Stimulated activated naive CD8-positive, alpha-beta T cell treated with anti-CD3 and anti-CD28 coated beads, Interleukin-15, Interleukin-2, amounts not matched to agents 100 U/mL and 50 U/mL, for 24 hours (primary cell): ENCODE measurements at regions not wholly inside any gene's neighbourhood (a gene's known extent, or its start where the extent isn't known, plus 50 kb on each side); places are given as distances from the start of the nearest gene placed in this dataset.

Experiments
- ATAC-seq: fragments of 150-1000 bp; cut with Tn5 transposase; one replicate; pipeline ENCODE4 v1.10.0; 2021
- DNase-seq: peaks from one replicate; pipeline ENCODE4 v3.0.0; 2021

DNA sequence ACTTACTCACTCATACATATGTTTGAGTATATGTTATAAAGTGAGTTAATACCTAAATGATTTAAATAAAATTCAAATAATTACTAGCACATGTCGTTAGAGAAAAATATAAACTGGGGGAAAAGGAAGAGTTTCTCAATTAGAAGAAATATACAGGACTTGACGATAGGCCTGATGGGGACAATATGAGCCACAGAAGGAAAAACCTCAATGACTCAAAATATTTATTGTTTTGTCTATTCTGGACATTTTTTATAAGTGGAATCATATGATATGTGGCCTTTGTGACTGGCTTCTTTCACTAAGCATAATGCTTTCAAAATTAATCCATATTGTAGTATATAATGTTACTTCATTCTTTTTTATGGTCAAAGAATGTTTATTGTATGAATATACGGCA lies 339.2 kb upstream of the PMFBP1 start:
- ATAC-seq (no peak), DNase-seq (no peak)

DNA sequence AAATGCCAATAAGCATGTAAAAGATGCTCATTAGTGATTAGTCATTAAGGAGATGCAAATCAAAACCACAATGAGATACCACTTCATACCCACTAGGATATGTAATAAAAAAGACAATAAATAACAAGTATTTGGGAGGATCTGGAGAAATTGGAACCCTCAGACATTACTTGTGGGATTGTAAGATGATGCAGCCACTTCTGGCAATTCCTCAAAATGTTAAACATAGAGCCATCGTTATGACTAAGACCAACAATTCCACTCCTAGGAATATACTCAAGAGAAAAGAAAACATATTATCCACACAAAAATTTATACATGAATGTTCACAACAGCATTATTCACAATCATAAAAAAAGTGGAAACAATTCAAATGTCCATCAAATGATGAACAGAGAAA lies 336.2 kb upstream of the PMFBP1 start:
- DNase-seq, result no peak
- ATAC-seq, result no peak

DNA sequence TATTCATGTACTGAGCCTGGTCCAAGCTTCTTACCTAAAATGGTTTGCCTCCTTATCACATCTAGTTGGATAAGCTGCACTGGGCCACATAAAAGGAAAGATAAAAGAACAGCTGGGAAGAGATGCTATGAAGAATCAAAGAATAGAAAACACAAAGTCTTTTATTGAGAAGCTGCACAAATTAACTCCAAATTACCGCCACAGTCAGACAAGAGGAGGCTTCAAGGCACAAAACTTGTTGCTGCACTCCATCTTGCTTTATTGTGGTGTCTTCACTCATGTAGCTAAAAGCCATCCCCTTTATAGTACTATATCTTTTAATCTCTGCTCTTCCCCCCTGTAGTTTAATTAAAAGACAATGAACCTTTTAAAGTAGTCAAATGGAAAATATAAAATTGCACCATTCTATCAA lies 330.6 kb upstream of the PMFBP1 start:
- DNase-seq, result no peak
- no peak for ATAC-seq

DNA sequence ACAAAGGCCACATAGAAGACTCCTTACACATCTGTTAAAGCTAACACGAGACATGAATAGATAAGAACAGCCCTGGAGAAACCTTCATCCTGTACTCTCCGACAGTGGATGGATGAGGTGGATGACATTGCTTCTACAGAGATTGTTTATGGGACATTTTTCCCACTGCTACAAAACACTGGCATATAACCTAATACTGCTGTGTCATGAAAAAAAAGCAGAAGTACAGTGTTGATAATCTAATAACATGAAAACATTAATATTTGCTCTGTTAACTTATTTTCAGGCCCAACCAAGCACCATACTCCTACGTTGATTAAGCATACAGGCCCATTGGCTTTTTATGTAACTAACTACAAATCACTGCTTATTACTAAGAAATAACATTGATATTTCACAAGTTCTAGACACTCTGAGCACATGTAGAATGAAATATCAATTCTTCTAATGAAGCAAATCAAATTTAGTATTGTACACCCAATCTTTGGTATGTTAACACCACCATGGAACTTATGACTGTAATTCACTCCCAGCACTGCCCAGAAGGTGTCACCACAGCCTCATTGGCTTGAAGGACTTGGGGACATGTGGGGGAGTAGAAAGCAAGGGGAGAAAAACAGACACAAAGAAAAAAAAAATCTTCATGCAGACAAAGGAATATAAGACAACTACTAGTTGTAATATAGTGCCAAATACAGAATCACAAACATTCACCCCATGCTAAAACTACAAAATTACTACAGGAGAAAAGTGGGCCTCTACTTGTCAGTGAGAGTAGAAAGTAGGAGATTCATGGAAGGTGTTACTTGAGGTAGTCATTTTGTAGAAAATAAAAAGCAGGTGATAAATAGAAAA lies 330.0 kb upstream of the PMFBP1 start:
- ATAC-seq (peak; percentile 78), DNase-seq (peak; percentile 50)

DNA sequence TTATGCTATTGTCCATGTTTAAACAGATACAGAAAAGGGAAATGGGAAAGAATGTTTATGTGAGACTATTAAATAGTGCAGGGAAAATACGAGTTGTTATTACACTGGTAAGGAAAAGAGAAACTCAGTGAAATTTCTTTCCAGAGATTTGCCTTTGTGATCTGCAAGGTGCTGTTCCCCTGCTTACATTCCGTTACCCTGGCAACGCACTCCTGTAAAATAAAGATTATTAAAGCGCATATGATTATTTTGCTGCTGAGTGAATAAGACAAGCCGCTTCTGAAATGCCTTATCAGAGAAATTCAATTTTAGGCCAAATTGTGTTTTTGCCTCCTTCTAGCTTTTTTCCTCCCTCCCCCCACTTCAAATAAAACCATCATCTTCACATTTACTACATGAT lies 328.6 kb upstream of the PMFBP1 start:
- DNase-seq (no peak), ATAC-seq (no peak)

DNA sequence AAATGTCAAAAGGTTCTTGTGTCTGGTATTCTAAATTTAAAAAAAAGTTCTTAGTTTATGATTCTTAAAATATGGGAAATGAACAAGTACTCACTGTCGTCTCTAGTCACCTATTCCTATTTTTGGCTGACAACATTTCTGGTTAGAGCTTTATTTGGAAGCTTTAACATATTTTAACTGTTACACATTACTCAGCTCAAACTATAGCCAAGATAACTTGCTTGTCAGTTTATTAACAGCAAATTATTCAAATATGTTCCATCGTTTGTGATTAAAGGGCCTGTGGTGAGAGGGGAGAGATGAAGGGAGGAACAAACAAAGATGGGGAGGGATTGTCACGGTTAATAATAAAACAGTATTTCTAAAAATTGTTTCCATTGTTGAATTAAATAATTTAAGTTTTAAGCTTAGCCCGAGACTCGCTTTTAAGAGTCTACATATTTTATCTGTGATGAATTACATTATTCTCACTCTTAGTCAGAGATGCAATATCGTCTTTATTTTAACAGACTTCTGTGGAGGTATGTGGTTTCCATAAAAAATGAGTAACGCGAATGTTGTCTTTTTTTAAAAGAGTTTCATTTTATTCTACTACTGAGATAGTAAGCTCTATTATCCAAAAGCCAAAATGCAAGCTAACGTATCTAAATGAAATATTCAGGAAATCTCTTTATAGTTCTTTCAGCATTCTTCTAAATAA lies 321.9 kb upstream of the PMFBP1 start:
- no peak for ATAC-seq

DNA sequence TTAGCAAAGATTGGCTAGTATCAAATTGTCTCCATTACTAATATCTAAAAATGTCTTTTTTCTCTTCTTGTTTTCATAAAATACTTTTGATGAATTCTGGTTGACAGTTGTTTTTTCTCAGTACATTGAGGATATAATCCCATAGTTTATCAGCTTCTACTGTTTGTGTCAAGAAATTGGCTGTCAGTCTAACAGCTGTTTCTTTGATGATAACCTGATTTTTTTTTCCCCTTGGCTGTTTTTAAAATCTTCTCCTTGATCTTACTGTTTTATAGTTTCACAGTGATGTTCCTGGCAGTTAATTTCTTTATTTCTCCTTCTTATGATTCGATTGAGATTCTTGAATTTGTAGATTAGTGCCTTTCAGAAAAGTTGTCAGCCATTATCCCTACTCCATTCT lies 315.3 kb upstream of the PMFBP1 start:
- DNase-seq (no peak), ATAC-seq (no peak)

More for the DNA sequence above, 321.9 kb upstream of the PMFBP1 start:
- no peak for DNase-seq

DNA sequence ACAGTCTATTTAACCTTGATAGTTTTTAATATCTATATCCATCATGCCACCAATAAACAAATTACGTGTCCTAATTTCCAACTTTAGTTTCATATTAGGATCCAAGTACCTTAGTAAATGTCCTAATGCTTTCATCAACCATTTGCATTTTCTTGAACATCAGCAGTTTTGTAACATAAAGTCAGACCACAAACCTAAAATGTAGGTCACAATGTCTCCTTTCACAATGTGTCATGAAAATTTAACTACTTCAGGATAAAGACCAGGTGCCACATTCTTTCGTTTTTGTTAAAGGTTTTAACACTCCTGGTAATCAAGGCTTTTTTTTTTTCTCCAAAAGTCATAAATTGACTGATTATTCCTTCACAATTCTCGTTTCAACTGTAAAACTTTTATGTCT lies 310.7 kb upstream of the PMFBP1 start:
- no peak for DNase-seq
- ATAC-seq, result no peak

DNA sequence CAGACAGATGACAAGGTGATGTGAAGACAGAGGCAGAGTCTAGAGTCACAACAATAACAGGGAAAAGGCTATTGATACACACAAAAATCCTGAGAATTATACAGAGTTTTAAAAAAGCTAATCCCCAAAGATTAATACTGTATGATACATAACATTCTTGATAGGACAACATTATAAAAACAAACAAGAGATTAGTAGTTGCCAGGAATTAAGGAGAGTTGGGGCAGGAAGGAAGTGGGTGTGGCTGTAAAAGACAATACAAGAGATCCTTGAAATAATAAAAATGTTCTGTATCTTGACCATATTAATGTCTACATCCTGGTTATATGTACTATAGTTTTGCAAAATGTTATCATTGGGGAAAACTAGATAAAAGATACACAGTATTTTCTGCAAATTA lies 309.5 kb upstream of the PMFBP1 start:
- DNase-seq, result no peak
- no peak for ATAC-seq

DNA sequence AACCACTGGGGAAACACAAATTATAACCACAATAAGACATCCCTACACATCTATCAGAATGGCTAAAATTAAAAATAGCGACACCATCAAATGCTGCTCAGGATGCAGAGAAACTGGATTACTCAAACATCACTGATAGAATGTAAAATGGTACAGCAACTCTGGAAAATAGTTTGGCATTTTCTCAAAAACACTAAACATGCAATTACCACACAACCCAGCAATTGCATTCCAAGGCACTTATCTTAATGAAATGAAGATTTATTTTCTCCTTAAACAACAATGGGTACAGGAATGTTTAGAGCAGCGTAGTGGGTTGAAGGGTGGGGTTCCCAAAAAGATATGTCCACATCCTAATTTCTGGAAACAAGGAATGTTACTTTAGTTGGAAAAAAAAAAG lies 309.0 kb upstream of the PMFBP1 start:
- ATAC-seq (no peak), DNase-seq (no peak)

DNA sequence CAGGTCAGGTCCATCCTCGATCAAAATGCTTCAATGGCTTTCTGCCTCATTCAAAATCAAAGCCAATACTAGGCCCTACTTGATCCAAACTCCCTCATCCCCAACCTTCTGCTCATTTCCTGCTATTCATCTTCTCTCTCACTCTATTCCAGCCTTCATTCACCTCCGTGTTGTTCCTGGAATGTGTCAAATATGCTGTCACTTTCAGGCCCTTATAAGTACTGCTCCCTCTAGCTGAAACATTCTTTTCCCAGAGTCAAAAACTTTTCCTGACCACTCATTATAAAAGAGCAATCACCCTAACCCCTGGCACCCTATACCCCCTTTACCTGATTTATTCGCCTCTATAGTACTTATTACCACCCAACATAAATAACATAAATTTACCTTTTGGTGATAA lies 303.7 kb upstream of the PMFBP1 start:
- no peak for ATAC-seq

DNA sequence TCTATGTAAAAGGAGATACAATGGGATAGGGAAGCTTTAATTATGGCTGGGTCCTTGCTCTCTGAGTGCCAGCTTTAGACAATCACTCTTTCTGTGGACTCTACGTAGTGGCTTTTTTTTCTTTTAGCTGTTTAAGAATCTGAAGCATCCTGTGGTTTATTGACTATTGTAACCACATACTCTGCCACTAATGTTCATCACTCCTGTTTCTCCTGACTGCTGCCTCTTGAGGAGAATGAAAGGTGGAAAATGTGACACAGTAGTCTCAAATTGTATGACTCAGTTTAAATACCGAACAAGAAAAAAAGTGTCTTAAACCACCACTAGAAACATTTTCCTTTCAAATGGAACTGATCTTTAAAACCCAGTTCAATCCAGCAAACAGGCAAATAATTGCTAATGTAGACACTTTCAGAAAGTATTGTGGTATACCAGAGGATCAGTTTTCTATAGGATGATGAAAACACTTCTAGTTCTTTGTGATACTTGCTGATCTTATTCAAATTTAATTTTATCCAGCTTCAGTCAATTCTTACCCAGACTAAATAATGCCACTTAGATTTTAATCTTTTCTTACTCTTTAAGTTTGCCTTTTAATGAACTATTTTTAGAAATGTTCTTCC lies 302.7 kb upstream of the PMFBP1 start:
- ATAC-seq (peak; percentile 96), DNase-seq (no peak)

More for the DNA sequence above, 303.7 kb upstream of the PMFBP1 start:
- no peak for DNase-seq

DNA sequence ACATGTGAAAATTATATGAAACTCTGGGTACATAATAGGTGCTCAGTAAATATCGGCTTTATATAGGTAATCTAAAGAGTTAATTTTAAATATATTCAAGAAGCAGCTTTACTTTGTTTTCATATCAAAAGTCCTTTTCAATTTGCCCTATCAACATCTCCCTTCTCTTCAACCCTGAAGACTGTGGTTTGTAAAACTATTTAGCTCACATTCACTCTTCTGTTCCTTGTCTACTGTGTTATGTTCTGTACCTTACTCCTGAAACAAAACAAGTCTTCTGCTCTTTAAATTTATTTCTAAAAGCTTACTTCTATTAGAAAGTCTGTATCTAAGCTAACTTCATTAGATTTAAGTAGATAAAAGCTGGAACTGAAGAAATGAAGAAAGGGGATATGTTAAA lies 301.7 kb upstream of the PMFBP1 start:
- ATAC-seq, result no peak

DNA sequence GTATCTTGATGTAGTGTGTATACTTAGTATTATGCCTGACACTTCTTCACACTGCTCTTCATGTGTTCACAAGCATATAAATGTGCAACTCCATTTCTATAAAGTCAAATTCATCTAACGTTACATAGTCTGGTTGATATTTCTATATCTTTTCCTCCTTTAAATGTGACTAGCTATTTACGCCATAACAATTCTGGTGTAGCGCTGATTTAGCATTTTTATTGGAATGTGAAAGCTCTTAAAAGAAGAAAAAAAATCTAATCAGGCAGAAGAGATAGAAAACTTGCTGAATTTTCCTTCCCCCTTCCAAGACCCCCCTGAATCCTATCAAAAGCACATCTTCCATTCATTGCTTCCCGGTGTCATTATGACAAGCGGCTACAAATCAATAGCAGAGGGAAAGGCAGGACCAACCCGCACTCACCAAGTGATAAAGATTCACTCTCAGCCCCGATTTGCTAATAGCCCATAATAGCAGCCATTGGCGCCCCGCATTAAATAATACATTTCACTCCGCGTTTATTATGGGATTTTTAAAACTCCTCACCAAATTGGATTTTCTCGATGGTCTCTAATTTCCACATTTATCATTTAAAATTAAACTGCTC lies 299.5 kb upstream of the PMFBP1 start:
- DNase-seq (no peak), ATAC-seq (no peak)

More for the DNA sequence above, 301.7 kb upstream of the PMFBP1 start:
- no peak for DNase-seq

DNA sequence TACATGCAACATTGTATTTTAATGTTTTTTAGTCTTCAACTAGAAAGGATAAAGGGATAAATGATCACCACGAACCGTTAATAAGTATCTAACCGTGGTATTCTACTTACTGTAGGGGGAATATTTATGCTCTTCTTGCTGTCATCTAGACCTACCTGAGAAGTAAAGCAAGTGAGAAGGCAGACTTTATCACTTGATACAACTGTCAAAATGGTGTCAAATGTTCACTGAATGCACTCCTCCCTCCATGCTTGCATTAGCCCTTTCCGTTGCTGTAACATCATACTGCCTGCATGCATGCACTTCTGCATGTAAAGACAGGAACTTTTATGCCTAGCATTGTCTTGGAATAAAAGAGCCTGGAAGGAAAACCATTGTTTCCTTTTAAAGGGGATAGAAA lies 298.6 kb upstream of the PMFBP1 start:
- ATAC-seq (no peak), DNase-seq (no peak)

DNA sequence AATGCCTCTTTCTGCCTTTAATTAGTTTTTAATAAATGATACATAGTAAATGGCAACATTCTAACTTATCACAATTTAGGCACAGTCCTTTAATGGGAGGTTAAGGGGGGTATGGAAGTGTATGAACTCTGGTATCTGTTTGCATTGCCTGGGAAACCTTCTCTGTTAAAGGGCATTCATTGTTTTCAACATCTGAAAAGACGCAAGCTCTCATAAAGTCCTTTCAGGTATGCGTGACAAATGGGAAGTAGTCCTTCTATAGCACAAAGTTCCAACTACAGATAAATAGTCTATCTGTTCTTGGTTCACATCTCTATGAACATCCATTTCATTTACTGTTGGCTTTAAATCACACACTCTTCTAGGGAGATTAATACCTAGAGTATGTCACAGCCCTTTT lies 298.0 kb upstream of the PMFBP1 start:
- no peak for DNase-seq
- no peak for ATAC-seq

DNA sequence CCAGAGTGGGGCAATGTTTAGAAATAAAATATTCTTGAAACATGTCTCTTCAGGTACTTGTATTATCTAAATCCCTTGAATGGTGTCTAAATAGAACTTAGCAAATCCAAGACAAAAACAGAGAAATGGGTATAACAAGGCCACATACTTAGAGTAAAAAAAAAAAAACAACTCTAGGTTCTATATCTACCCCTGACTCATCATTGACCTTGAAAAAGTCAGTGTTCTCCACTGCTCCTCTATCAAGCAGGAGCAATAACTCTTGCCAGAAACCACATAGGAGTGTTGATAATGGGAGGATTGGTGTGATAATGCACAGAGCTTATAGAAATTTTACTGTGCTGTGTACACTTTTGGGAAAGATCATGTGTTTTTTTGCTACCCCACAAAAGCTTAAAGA lies 296.6 kb upstream of the PMFBP1 start:
- ATAC-seq, result no peak
- DNase-seq, result no peak

DNA sequence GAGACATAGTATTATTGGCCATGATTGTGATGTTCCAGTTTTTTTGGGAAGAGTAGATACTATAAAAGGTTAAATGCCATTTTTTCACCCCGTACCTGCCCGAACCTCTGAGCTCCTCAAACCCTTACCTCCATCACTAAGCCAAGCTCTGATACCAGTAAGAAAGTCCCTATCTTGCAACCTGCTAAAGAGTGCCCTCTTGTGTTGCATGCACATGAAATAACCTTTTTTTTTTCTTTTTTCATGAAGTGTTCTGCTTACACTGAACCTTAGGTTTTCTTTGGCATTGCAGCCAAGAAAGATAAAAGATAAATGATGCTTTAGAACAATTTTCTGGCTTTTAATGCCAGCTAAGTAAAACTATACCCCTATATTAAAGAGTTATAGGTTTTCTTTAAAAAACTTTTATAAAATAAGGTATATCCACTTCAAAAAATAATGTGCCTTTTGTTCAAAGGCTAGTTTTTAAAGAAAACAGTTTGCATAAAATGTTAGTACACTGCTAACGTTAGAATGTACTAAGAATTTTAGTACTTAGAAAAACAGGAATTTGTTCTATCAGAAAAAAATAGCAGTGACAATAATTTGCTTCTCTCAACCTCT lies 295.3 kb upstream of the PMFBP1 start:
- no peak for ATAC-seq
- DNase-seq, result no peak

DNA sequence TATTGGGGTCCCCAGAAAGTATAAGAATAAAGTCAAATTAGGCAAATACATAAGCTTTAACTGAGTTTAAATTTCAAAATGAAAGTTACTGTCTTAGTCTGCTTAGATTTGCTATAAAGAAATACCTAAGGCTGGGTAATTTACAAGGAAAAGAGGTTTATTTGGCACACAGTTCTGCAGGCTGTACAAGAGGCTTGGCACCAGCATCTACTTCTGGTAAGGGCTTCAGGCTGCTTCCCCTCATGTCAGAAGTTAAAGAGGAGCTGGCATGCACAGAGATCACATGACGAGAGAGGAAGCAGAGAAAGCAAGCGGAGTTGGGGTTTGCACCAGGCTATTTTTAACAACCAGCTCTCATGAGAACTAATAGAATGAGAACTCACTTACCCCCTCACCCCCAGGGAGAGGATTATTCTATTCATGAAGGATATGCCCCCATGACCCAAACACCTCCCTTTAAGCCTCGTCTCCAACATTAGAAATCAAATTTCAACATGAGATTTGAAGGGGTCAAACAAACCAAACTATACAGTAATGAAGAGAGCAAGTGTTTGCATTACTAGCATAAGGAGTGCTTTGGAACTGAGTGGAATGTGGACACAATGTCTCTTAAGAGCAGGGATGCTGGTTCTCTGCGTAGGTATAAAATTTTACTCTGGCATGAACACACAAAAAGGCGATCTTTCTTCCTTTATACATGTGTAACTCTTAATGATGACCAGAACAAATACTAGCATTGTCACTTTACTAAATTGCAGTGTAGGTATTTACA lies 292.8 kb upstream of the PMFBP1 start:
- no peak for ATAC-seq
- DNase-seq, result no peak

DNA sequence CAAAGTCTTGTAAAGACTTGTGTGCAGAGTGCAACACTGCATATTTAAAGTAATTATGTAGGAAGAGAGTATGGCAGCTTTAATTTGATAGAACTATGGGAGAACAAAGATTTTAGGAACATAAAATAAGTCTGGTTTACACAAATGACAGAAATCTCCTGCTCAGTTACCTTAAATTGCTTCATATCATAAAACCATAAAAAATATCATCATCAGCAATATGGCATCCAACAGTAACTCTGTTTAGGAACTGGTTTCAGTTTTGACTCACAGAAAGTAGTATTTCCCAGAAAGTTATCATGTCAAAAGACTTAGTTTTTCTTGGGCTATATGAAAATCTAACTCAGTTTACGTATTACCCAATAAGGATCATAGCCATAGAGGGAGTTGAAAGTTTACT lies 292.1 kb upstream of the PMFBP1 start:
- DNase-seq (no peak), ATAC-seq (no peak)

DNA sequence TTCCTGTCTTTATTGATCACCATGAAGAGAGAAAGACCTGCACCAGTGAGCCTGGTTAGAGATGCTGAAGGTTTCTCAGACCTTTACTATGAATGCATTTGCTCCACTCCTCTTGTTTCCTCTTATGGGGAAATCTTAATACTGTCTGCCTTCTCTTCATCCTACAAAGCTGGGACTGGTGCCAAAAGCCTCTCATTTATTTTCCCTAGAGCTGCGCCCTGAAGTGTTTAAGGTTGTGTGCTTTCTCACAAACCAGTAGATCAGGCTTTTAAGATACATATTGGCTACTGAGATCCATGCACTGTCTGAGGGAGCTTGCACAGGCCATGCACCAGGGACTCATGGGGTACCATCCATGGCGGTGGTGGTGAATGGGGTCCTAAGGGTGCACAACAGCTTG lies 286.1 kb upstream of the PMFBP1 start:
- ATAC-seq (no peak), DNase-seq (no peak)
